Activated naive CD4-positive, alpha-beta T cell treated with anti-CD3 and anti-CD28 coated beads for 36 hours (primary cell): ENCODE measurements at regions not wholly inside any gene's neighbourhood (a gene's known extent, or its start where the extent isn't known, plus 50 kb on each side); places are given as distances from the start of the nearest gene placed in this dataset.
"Not testable (repeated sequence)": the region's sequence is repeated elsewhere in the genome, so short reads cannot be mapped to it uniquely, and the experiment has no call there.

Source experiments
- CTCF ChIA-PET: fragments of 350-600 bp; sonication (Branson Sonifier 250); formaldehyde crosslinking; loops from one replicate; lab custom pipeline; 2021; ENCODE audit warnings: antibody characterized with exemption; lab: Charles Lee
- DNase-seq: peaks from one replicate; pipeline ENCODE4 v3.0.0-alpha.2; 2020
- H3K27ac Mint-ChIP-seq: one replicate; pipeline ENCODE4 v1.8.0; 2021; ENCODE audit warnings: mild to moderate bottlenecking, mixed read lengths
- H3K27me3 Mint-ChIP-seq: one replicate; pipeline ENCODE4 v1.8.0; 2021; ENCODE audit warnings: low read depth, mixed read lengths
- H3K36me3 Mint-ChIP-seq: one replicate; pipeline ENCODE4 v1.8.0; 2021; ENCODE audit warnings: low read depth, mixed read lengths
- H3K4me1 Mint-ChIP-seq: one replicate; pipeline ENCODE4 v1.8.0; 2021; ENCODE audit warnings: low read depth, mixed read lengths
- H3K4me3 Mint-ChIP-seq: one replicate; pipeline ENCODE4 v1.8.0; 2021; ENCODE audit warnings: mild to moderate bottlenecking, moderate library complexity, mixed read lengths
- H3K9me3 Mint-ChIP-seq: one replicate; pipeline ENCODE4 v1.8.0; 2021; ENCODE audit warnings: mixed read lengths
- intact Hi-C: fragments of 100-400 bp; cut with micrococcal nuclease; formaldehyde crosslinking; loops from one replicate; pipeline ENCODE4 v1.15.1; 2023

DNA sequence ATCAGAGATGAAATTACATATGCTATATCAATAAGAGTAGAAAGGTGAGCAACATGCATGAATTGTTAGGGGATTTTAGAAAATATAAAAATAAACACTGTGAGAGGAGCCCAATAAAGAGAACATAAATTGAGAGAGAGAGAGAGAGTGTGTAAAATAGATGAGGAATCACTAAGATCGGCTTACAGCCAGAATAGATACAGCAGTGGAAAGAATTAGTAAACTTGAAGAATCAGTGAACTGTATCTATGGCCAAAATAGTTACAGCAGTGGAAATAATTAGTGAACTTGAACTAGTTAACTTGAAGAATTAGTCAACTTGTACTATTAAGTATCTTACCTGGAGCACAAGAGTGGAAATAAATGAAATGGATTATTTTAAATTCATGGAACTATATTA is 284.3 kb upstream of the RAI14 start:
- H3K27ac Mint-ChIP-seq, H3K9me3 Mint-ChIP-seq, H3K36me3 Mint-ChIP-seq, DNase-seq, H3K4me3 Mint-ChIP-seq, H3K4me1 Mint-ChIP-seq, CTCF ChIA-PET, H3K27me3 Mint-ChIP-seq, intact Hi-C loops: not testable (repeated sequence)

DNA sequence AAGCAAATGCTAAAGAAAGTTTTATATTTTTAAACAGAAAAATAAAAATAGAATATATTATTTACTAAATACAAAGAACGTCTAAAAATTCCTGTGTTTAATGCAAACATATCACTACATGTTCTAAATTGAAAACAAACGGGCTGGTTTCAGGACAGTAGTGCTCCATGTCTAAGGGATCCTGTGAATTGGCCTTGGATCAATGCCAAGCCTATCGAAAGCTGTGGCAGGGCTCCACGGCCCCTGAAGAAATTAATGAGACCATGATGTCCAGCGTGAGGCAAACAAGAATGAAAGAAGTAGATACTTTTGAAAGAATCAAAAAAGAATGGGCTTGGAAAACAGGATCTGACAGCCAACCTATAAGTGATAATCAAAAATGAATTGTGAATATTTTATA is 283.4 kb upstream of the RAI14 start:
- intact Hi-C loops, H3K36me3 Mint-ChIP-seq, H3K4me3 Mint-ChIP-seq, H3K27ac Mint-ChIP-seq, DNase-seq, CTCF ChIA-PET, H3K9me3 Mint-ChIP-seq, H3K27me3 Mint-ChIP-seq, H3K4me1 Mint-ChIP-seq: not testable (repeated sequence)

DNA sequence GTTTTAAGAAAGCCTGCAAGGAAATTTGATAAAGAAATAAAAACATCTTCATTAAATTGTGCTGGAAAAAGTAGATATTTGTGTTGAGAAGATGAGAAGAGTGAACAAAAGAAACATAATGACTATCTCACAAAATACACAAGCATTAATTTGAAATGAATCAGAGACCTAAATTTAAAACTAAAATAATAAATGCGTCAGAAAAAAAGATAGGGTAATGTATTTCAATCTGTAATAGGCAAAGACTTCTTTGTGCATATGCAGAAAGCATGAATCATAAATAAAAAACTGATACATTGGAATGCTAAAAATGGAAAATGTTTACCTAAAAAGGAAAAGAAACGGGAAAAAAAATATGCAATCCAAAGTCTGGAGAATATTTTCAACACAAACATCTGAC is 278.5 kb upstream of the RAI14 start:
- H3K4me3 Mint-ChIP-seq, DNase-seq, H3K36me3 Mint-ChIP-seq, H3K27me3 Mint-ChIP-seq, CTCF ChIA-PET, intact Hi-C loops, H3K9me3 Mint-ChIP-seq, H3K27ac Mint-ChIP-seq, H3K4me1 Mint-ChIP-seq: not testable (repeated sequence)

DNA sequence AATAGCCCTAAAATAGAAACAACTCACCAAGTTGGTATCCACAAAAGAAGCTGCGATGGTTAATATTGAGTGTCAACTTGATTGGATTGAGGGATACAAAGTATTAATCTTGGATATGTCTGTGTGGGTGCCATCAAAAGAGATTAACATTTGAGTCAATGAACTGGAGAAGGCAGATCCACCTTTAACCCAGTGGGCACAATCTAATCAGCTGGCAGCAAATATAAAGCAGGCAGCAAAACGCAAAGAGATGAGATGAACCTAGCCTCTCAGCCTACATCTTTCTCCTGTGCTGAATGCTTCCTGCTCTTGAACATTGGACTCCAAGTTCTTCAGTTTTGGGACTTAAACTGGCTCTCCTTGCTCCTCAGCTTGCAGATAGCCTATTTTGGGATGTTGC is 277.6 kb upstream of the RAI14 start:
- H3K36me3 Mint-ChIP-seq, H3K27ac Mint-ChIP-seq, H3K4me3 Mint-ChIP-seq, DNase-seq, H3K27me3 Mint-ChIP-seq, H3K9me3 Mint-ChIP-seq, H3K4me1 Mint-ChIP-seq, intact Hi-C loops, CTCF ChIA-PET: not testable (repeated sequence)

DNA sequence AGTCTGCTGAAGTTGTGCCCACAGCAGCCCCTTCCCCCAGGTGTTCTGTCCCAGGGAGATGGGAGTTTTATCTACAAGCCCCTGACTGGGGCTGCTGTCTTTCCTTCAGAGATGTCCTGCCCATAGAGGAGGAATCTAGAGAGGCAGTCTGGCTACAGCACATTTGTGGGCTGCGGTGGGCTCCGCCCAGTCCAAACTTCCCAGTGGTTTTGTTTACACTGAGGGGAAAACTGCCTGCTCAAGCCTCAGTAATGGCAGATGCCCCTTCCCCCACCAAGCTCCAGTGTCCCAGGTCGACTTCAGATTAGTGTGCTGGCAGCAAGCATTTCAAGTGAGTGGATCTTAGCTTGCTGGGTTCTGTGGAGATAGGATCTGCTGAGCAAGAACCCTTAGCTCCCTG is 267.4 kb upstream of the RAI14 start:
- H3K27ac Mint-ChIP-seq: not testable (repeated sequence)

DNA sequence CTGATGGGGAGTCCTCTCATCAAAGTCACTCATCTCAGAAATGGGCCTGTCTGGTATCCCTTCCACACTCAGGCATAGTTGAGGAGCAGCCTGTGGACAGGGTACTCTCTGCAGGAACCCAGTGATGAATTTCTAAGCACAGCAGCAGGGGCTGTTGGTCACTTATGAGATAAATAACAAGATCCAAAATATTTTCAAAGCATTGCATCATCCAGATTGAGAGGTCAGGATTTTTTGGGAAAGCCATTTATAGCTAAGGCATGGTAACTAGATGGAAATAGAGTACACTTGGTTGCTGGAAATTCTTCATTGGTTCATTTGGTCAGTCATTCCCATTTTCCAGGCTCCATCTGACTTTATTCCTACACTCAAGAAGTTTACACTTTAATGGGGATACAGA is 246.8 kb upstream of the RAI14 start:
- peaks cover 3% of the 10 kb centered on the region for H3K27me3 Mint-ChIP-seq
- H3K4me3 Mint-ChIP-seq: no peak overlapping the region
- H3K36me3 Mint-ChIP-seq: no peaks in the 10 kb centered on the region
- no peaks in the 10 kb centered on the region for H3K9me3 Mint-ChIP-seq
- intact Hi-C loops: no loop called here
- CTCF ChIA-PET: no interaction called here
- no peak overlapping the region for H3K27ac Mint-ChIP-seq
- no peak for DNase-seq
- H3K4me1 Mint-ChIP-seq: no peaks in the 10 kb centered on the region

More for the DNA sequence above, 267.4 kb upstream of the RAI14 start:
- intact Hi-C loops, DNase-seq, H3K4me3 Mint-ChIP-seq, H3K27me3 Mint-ChIP-seq, H3K9me3 Mint-ChIP-seq, CTCF ChIA-PET, H3K36me3 Mint-ChIP-seq, H3K4me1 Mint-ChIP-seq: not testable (repeated sequence)

DNA sequence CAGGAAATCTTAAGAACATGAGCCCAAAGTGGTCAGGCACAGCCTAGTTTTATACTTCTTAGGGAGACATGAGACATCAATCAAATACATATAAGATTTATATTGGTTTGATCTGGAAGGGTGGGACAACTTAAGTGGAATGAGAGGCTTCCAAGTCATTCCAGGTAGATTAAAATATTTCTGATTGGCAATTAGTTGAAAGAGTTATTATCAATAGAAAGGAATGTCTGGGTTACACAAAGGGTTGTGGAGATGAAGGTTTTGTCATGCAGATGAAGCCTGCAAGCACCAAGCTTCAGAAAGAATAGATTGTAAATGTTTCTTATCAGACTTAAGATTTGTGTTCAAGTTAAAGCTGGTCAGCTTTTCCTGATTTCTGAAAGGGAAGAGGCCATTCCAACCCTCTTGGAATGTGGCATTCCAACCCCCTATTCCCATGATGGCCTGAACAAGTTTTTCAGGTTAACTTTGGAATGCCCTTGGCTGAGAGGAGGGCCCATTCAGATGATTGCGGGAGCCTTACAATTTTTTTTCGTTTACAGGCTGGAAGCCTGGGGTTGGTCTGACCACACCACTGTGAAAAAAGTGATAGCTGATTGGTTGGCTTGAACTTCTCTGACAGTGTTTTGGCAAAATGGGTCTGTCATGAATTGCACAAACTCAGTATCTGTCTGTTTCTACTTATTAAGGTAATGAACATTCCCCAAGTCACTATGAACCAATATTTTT is 245.6 kb upstream of the RAI14 start:
- Mint-ChIP-seq H3K4me3 (no peak overlapping the region), H3K27ac (no peak overlapping the region), H3K36me3 (no peaks in the 10 kb centered on the region), H3K4me1 (no peaks in the 10 kb centered on the region), H3K27me3 (peaks cover 3% of the 10 kb centered on the region), H3K9me3 (no peaks in the 10 kb centered on the region)
- no peak for DNase-seq
- intact Hi-C loops: no loop called here
- CTCF ChIA-PET: interaction anchor here (0.7 kb wide), 1 partner anchor 383 kb away, joined by 3 read pairs; no protein-coding TSS in a partner anchor

DNA sequence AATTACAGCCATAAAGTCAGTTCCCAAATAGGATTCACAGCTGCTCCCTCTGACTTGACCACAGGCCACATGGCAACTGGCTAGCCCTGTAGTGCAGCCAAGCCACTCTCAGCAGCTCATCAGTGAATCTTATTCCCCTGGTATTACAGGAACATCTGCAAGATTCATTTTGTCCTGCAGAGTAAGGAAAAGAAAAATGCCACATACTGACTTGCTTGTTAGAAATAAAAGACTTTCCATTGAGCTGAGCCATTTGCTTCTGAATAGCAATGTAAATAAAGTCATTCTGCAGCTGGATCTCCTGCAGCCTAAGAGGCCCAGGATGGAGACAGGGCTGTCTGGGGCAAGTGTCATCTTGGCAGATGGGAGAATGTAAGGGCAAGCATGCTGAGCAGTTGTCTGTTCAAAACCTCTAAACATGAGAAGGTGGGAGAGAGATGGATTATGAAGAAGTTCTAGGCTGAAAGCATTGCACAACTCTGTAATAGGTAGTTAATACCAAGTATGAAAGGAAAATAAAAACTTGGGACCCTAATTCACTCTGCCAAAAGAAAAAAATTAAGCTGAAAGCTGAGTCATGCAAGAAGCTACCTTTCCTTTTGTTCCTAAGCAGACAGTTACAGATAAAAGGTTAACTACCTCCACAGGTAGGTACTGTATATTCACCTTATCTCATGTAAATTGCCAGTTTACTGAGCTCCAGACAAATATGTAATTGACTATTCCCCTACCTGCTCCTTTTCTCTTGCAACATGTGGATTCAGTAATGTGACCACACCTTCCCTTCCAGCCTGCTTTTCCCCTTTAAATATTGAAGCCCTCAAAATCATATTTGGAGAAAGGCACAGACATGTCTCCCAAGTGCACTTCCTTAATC is 244.4 kb upstream of the RAI14 start:
- Mint-ChIP-seq H3K27me3 (peaks cover 7% of the 10 kb centered on the region), H3K4me3 (no peak overlapping the region), H3K36me3 (no peaks in the 10 kb centered on the region), H3K9me3 (no peaks in the 10 kb centered on the region), H3K27ac (no peak overlapping the region), H3K4me1 (peaks cover 2% of the 10 kb centered on the region)
- DNase-seq: no peak
- intact Hi-C loops: no loop called here
- CTCF ChIA-PET: interaction anchor here (0.7 kb wide), 1 partner anchor 382 kb away, joined by 3 read pairs; no protein-coding TSS in a partner anchor

DNA sequence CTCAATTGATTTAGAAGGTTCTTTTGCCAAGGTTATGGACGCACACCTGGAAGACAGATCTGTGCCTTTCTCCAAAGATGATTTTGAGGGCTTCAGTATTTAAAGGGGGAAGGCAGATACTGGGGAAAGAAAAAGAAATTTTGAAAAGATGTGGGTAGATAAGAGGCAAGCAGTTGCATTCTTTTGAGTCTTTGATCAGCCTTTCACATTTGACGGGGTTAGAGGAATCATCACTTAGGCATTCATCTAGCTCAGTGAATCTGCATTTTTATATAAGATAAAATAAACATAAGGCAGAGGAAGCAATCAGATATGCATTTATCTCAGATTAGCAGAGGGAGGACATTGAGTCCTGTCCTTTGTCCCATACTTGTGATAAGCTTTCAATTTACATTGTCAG is 243.4 kb upstream of the RAI14 start:
- Mint-ChIP-seq H3K27ac (no peak overlapping the region), H3K4me3 (no peak overlapping the region), H3K9me3 (no peaks in the 10 kb centered on the region), H3K27me3 (peaks cover 7% of the 10 kb centered on the region), H3K36me3 (no peaks in the 10 kb centered on the region), H3K4me1 (peaks cover 2% of the 10 kb centered on the region)
- no peak for DNase-seq
- CTCF ChIA-PET: no interaction called here
- intact Hi-C loops: no loop called here

DNA sequence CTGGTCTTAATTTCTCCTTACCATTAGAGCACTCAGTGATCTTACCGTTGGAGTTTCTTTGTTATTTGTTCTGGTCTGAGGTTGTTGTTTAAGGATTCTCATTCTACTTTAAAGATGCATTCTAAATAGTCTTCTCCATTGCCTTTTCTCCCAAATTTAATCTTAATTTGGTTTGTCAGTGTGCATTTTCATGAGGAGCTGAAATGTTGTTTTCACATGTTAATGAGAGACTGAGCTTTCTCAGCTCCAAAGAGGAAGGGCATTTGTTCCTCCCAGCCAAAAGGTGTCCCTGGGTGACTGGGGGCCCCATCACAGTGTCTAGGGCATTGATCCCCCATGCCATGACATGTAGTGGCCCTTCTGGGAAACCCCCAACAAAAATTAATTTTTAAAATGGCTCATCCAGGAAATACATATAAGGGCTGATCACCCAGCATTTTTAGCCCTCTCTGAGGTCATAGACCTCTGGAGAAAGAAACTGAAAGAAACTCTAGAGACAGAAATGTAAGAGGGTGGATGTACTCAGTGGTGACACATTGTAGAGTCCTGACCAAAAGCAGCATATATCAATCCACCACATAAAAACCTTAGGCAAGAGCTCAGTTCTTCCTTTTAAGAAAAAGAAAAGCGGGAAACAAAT is 240.4 kb upstream of the RAI14 start:
- peak; percentile 7 for DNase-seq
- peaks cover 2% of the 10 kb centered on the region for H3K4me1 Mint-ChIP-seq
- intact Hi-C loops: no loop called here
- H3K4me3 Mint-ChIP-seq: no peak overlapping the region
- peaks cover 7% of the 10 kb centered on the region for H3K27me3 Mint-ChIP-seq
- H3K9me3 Mint-ChIP-seq: peaks cover 8% of the 10 kb centered on the region
- CTCF ChIA-PET: interaction anchor here (0.6 kb wide), 1 partner anchor 170 kb away, joined by 3 read pairs; no protein-coding TSS in a partner anchor
- H3K36me3 Mint-ChIP-seq: no peaks in the 10 kb centered on the region
- H3K27ac Mint-ChIP-seq: no peak overlapping the region

DNA sequence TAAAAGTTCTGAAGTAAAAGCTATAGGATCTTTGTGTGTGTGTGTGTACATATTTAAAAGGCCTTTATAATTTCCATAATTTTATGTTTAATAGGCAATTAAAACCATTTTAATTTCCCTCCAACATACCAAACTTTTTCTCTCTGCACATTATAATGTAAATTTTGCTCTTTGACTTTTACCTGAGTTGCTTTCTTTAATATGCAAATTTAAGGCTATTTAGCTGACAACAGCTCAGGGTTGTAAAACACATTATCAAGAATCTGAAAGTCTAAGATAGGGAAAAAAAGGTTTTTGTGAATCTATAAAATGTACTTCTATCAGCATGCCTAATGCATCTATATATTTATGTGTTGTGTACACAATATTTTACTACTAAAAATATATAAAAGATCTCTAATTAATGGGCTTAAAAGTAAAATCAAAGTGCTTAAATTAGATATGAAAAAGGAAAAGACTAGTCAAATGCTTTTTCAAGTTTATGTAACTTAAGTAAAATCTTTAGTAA is 239.6 kb upstream of the RAI14 start:
- Mint-ChIP-seq H3K9me3 (peaks cover 9% of the 10 kb centered on the region), H3K27ac (no peak overlapping the region), H3K36me3 (no peaks in the 10 kb centered on the region), H3K4me1 (peaks cover 2% of the 10 kb centered on the region), H3K4me3 (no peak overlapping the region), H3K27me3 (peaks cover 7% of the 10 kb centered on the region)
- CTCF ChIA-PET: no interaction called here
- intact Hi-C loops: no loop called here
- no peak for DNase-seq

DNA sequence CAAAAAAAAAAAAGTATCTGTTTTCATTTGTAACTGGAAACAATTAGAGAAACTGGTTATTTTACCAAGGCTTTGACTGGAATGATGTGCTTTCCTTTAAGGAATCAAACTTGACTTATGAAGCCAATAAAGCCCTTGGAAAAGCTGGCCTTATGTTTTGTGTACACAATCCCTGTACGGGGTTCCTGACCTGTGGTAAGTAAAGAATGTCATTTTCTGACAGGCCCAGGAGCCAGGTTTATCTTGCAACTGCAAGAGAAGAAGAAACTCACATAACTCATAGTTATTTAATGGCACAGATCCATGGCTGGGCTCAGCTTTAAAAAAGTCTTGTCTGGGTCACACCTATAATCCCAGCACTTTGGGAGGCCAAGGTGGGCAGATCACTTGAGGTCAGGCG is 235.9 kb upstream of the RAI14 start:
- H3K4me3 Mint-ChIP-seq, H3K36me3 Mint-ChIP-seq, H3K4me1 Mint-ChIP-seq, H3K27me3 Mint-ChIP-seq, H3K27ac Mint-ChIP-seq, CTCF ChIA-PET, H3K9me3 Mint-ChIP-seq, intact Hi-C loops, DNase-seq: not testable (repeated sequence)
